Fibroblast of mammary gland (primary cell): ENCODE measurements at regions not wholly inside any gene's neighbourhood (a gene's known extent, or its start where the extent isn't known, plus 50 kb on each side); places are given as distances from the start of the nearest gene placed in this dataset.

ENCODE experiments used
- DNase-seq: peaks from one replicate; pipeline ENCODE4 v3.0.0-alpha.2; 2010; ENCODE audit warnings: low read depth
- H3K4me3 ChIP-seq: 2 replicates; pipeline ENCODE4 v1.5.1; 2011; ENCODE audit warnings: low read depth, mild to moderate bottlenecking, low read length, moderate library complexity; ENCODE audit not compliant: control insufficient read depth
- CTCF ChIP-seq: conservative IDR thresholded peaks from 2 replicates; pipeline ENCODE4 v1.5.1; 2011; ENCODE audit warnings: low read depth, low read length, inconsistent platforms; ENCODE audit not compliant: control insufficient read depth, insufficient read depth

GRCh38 chr10:78707745-78708144, 361.0 kb upstream of the ZMIZ1 start:
- DNase-seq = no peak
- no peak overlapping the region for H3K4me3 ChIP-seq
- no peak for TF ChIP-seq CTCF

DNA sequence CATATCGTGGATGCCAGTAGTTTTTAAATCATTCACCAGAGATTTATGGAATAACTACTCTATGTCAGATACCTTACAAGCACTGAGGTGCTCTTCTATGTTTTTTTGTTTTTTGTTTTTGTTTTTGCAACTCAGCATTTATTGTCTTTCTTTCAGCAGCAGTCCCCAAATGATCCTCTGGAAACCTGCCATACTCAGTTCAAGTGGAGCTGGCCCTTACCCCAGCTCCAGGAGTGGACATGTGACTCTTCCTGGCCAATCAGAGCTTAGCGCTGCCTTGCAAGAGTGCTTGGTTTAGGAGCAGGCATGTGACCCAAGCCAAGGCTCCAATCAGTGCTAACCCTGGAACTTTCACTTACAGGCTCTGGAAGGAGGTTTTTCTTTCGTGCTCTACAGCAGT, 356.6 kb upstream of the ZMIZ1 start:
- TF ChIP-seq CTCF = no peak
- no peak overlapping the region for H3K4me3 ChIP-seq
- DNase-seq = no peak

GRCh38 chr10:78713659-78714058, 355.1 kb upstream of the ZMIZ1 start:
- no peak overlapping the region for H3K4me3 ChIP-seq
- DNase-seq = no peak
- TF ChIP-seq CTCF = no peak

DNA sequence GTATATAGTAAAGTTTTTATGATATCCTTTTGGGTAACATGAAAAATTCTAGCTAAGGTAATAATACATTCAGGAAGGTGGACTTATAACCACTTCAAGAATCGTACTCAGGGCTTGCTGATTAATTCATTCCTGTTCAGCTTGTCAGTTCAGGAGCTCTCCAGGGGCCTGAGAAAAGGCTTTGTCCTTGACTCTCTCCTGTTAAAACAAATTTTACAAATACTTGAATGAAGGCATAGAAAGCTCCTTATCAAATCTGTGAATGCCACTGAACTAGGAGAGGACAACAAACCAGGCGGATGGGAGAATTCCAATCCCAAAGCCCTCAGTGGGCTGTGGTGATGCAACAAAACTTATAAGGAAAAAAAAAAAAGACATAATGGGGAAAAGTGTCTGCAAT, 354.5 kb upstream of the ZMIZ1 start:
- H3K4me3 ChIP-seq = no peak overlapping the region
- DNase-seq = no peak
- no peak for TF ChIP-seq CTCF

DNA sequence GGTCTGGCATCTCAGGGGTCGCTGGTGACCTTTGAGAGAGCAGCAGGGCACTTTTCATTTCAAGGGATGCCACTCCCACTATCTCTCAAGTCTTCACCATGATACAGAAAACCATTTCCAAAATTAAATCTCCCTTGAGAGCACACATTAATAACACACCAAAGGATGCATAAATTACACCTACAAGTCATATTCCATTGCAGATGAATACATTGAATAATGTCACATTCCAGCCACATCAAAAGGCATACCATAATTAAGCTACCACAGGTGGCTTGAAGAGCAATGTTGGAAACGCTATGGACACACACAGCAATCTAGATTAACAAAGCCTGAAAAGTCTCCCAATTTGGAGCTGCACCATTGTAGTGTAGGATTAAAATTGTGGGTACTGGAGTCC, 353.3 kb upstream of the ZMIZ1 start:
- no peak for TF ChIP-seq CTCF
- no peak for DNase-seq
- H3K4me3 ChIP-seq = no peak overlapping the region

- no peak for DNase-seq
- no peak overlapping the region for H3K4me3 ChIP-seq
- no peak for TF ChIP-seq CTCF
These were observed 352.6 kb upstream of the ZMIZ1 start for GRCh38 chr10:78716043-78716660.

DNA sequence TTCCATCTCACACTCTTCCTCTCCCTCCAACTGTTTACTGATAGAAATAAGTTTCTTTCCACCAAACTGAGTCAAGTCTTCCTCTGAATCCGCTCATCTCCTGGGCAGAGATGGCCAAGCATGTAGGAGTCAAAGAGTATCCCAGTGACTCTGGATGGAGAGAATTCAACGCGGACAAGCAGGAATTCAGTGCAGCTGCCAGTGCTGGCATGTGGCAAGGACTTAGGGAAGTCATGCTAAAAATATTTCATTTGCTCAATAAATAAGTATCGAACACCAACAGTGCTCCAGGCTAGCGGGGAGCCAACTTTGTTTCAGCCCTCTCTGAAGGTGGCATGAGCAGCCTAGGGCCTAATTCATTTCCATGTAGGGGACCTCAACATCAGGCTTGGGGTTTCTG, 351.6 kb upstream of the ZMIZ1 start:
- DNase-seq = peak; percentile 38
- no peak for TF ChIP-seq CTCF
- no peak overlapping the region for H3K4me3 ChIP-seq
